ENCODE measurements at regions not wholly inside any gene's neighbourhood (a gene's known extent, or its start where the extent isn't known, plus 50 kb on each side); places are given as distances from the start of the nearest gene placed in this dataset.

- Mint-ChIP-seq H3K4me1 (no peaks in the 10 kb centered on the region), H3K36me3 (peaks cover 8% of the 10 kb centered on the region), H3K9me3 (peaks cover 7 to 15% of the 10 kb centered on the region in 2 donors), H3K4me3 (no peak overlapping the region), H3K27me3 (ENCODE audit: low read depth in 2 of 2) (no peaks in the 10 kb centered on the region), H3K27ac (no peak overlapping the region)
- H3K9me3 ChIP-seq (ENCODE audit: control insufficient read depth, insufficient read depth, low read length) = peaks cover 4% of the 10 kb centered on the region
- H3K36me3 ChIP-seq (ENCODE audit: control insufficient read depth, insufficient read depth, low read length) = no peaks in the 10 kb centered on the region
- 57% methylated on average over 1 of the region's 1 CpG for WGBS (ENCODE audit: insufficient coverage)
- DNase-seq (no peak), ATAC-seq (no peak)
- no peaks in the 10 kb centered on the region for H3K27me3 ChIP-seq (ENCODE audit: control insufficient read depth, insufficient read depth, low read length)
- no peaks in the 10 kb centered on the region for H3K4me1 ChIP-seq (ENCODE audit: control insufficient read depth, insufficient read depth, low read length)
- no peak for TF ChIP-seq CTCF (IDR thresholded peaks at IDR 0.05)
- no peak overlapping the region for H3K4me3 ChIP-seq (ENCODE audit: low read length)
- no peak overlapping the region for H3K27ac ChIP-seq (ENCODE audit: low read length)
- intact Hi-C loops (cut with micrococcal nuclease) = no loop called here
Measured at GRCh38 chr16:63697736-63698135, 1424.1 kb downstream of the CDH11 start.

- no peaks in the 10 kb centered on the region for H3K9me3 ChIP-seq (ENCODE audit: control insufficient read depth, insufficient read depth, low read length)
- no peak overlapping the region for H3K4me3 Mint-ChIP-seq
- H3K27me3 ChIP-seq (ENCODE audit: control insufficient read depth, insufficient read depth, low read length) = no peaks in the 10 kb centered on the region
- WGBS (ENCODE audit: insufficient coverage) = 50% methylated on average over 1 of the region's 1 CpG
- no peak for ATAC-seq
- no peak overlapping the region for H3K27ac ChIP-seq (ENCODE audit: low read length)
- no peaks in the 10 kb centered on the region for H3K4me1 Mint-ChIP-seq
- H3K27ac Mint-ChIP-seq = no peak overlapping the region
- TF ChIP-seq CTCF (IDR thresholded peaks at IDR 0.05) = no peak
- H3K36me3 ChIP-seq (ENCODE audit: control insufficient read depth, insufficient read depth, low read length) = no peaks in the 10 kb centered on the region
- intact Hi-C loops (cut with micrococcal nuclease) = no loop called here
- no peaks in the 10 kb centered on the region for H3K4me1 ChIP-seq (ENCODE audit: control insufficient read depth, insufficient read depth, low read length)
- no peak for DNase-seq
- no peak overlapping the region for H3K4me3 ChIP-seq (ENCODE audit: low read length)
- no peaks in the 10 kb centered on the region for H3K27me3 Mint-ChIP-seq (ENCODE audit: low read depth in 2 of 2)
- H3K9me3 Mint-ChIP-seq = peaks cover 13% of the 10 kb centered on the region in 2 donors
- peaks cover 8% of the 10 kb centered on the region for H3K36me3 Mint-ChIP-seq
Measured at GRCh38 chr16:63695347-63695746, 1426.5 kb downstream of the CDH11 start.

GRCh38 chr16:63690961-63691360, 1430.9 kb downstream of the CDH11 start:
- no peak overlapping the region for H3K4me3 Mint-ChIP-seq
- H3K27me3 ChIP-seq (ENCODE audit: control insufficient read depth, insufficient read depth, low read length) = no peaks in the 10 kb centered on the region
- no peaks in the 10 kb centered on the region for H3K4me1 ChIP-seq (ENCODE audit: control insufficient read depth, insufficient read depth, low read length)
- H3K36me3 Mint-ChIP-seq = no peaks in the 10 kb centered on the region
- H3K36me3 ChIP-seq (ENCODE audit: control insufficient read depth, insufficient read depth, low read length) = no peaks in the 10 kb centered on the region
- H3K4me3 ChIP-seq (ENCODE audit: low read length) = no peak overlapping the region
- no peak for TF ChIP-seq CTCF (IDR thresholded peaks at IDR 0.05)
- no peaks in the 10 kb centered on the region for H3K27me3 Mint-ChIP-seq (ENCODE audit: low read depth in 2 of 2)
- H3K9me3 Mint-ChIP-seq = peaks cover 17 to 23% of the 10 kb centered on the region in 2 donors
- ATAC-seq (no peak), DNase-seq (no peak)
- H3K4me1 Mint-ChIP-seq = no peaks in the 10 kb centered on the region
- 83% methylated on average over 6 of the region's 7 CpGs for WGBS (ENCODE audit: insufficient coverage)
- no peak overlapping the region for H3K27ac ChIP-seq (ENCODE audit: low read length)
- no peaks in the 10 kb centered on the region for H3K9me3 ChIP-seq (ENCODE audit: control insufficient read depth, insufficient read depth, low read length)
- intact Hi-C loops (cut with micrococcal nuclease) = no loop called here
- H3K27ac Mint-ChIP-seq = no peak overlapping the region

- no peak for DNase-seq
- intact Hi-C loops (cut with micrococcal nuclease) = no loop called here
- H3K27me3 Mint-ChIP-seq (ENCODE audit: low read depth in 2 of 2) = no peaks in the 10 kb centered on the region
- WGBS (ENCODE audit: insufficient coverage) = 87% methylated on average over 5 of the region's 7 CpGs
- no peak for TF ChIP-seq CTCF (IDR thresholded peaks at IDR 0.05)
- no peak overlapping the region for H3K4me3 Mint-ChIP-seq
- H3K4me1 ChIP-seq (ENCODE audit: control insufficient read depth, insufficient read depth, low read length) = no peaks in the 10 kb centered on the region
- no peaks in the 10 kb centered on the region for H3K4me1 Mint-ChIP-seq
- H3K27ac Mint-ChIP-seq = no peak overlapping the region
- no peaks in the 10 kb centered on the region for H3K9me3 ChIP-seq (ENCODE audit: control insufficient read depth, insufficient read depth, low read length)
- H3K27me3 ChIP-seq (ENCODE audit: control insufficient read depth, insufficient read depth, low read length) = no peaks in the 10 kb centered on the region
- H3K27ac ChIP-seq (ENCODE audit: low read length) = no peak overlapping the region
- no peaks in the 10 kb centered on the region for H3K36me3 Mint-ChIP-seq
- no peaks in the 10 kb centered on the region for H3K36me3 ChIP-seq (ENCODE audit: control insufficient read depth, insufficient read depth, low read length)
- ATAC-seq = no peak
- peaks cover 16 to 27% of the 10 kb centered on the region in 2 donors for H3K9me3 Mint-ChIP-seq
- no peak overlapping the region for H3K4me3 ChIP-seq (ENCODE audit: low read length)
Measured at GRCh38 chr16:63690267-63690666, 1431.6 kb downstream of the CDH11 start.

Data from natural killer cell (primary cell).